GM20431 (cell line): ENCODE measurements at regions not wholly inside any gene's neighbourhood (a gene's known extent, or its start where the extent isn't known, plus 50 kb on each side); places are given as distances from the start of the nearest gene placed in this dataset.
"Not testable (repeated sequence)": the region's sequence is repeated elsewhere in the genome, so short reads cannot be mapped to it uniquely, and the experiment has no call there.

ENCODE experiments used
- in situ Hi-C: fragments of 300-500 bp; cut with MseI, MboI; formaldehyde crosslinking; loops from one replicate; pipeline ENCODE4 v1.15.0; 2020; ENCODE audit warnings: low sequenced_read_pairs; ENCODE audit not compliant: unreplicated experiment

DNA sequence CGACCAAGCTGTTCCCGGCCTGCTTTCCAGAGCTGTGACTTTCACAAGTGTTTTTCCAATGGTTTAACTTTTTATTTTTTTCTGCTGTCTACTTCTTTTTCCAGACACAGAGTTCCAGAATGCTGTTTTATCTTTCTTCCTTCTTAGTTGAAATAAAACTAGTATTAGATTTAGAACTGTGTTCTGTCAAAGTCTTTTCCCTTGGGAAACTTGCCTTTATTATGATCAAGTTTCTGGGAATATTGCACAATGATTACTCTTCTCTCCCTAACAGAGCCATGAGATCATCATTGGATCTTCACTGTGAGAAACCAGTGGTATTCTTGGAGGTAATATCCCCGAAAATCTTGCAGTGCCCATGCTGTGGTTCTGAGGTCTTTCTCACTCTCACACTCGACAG is 104.9 kb upstream of the KCND2 start:
- in situ Hi-C loops: no loop called here

DNA sequence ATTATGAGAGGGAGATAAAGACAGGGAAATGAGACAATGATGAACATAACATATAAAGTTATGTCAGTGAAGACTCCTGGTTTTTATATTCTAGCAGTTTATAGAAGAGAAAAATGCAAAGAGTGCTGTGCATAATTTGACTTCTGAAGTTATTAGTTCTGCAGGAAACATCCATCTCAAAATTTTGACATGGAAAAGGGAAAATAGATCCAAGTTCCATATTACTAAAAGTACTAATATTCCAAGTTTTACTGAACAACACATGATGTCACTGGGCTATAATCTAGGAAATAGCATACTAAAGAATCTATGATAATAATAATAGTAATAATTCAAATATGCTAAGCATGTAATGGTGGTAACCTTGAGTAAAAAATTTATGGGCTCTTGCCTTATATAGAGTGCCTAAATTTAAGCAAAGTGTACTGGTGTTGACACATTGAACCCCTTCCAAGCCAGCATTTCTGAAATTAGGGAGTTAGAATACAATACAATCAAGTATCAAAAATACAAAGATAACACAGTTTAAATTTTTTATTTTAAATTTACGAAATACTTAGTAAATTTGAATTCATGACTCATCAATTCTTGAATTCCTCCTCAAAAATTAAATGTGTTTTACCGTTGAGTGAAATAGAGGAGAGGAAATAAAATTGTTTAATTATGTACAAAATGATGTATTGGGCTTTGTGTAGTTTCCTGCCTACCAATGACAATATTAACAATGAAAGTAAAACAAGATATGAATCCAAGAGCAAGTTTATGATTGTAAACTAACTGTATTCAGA is 102.8 kb upstream of the KCND2 start:
- in situ Hi-C loops: no loop called here

DNA sequence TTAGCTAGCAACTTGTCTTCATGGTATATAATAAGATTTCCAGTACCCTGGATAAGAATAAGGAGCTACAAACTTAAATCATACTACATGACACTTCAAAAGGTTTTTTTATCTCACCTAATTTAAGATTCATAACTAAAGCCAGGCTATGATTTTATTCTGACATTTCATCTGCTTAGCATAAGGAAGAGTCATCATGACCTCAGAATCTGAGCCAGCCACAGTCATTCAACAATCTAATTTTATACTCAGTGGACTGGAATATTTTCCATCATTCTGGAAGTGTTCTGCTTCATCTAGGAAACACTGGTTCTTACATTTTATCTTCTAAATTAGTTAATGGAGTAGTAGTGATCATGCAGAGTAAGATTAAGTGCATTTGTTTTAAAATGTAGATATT is 102.1 kb upstream of the KCND2 start:
- in situ Hi-C loops: no loop called here

- in situ Hi-C loops: no loop called here
Observed at GRCh38 chr7:120171406-120171805, 101.6 kb upstream of the KCND2 start.

DNA sequence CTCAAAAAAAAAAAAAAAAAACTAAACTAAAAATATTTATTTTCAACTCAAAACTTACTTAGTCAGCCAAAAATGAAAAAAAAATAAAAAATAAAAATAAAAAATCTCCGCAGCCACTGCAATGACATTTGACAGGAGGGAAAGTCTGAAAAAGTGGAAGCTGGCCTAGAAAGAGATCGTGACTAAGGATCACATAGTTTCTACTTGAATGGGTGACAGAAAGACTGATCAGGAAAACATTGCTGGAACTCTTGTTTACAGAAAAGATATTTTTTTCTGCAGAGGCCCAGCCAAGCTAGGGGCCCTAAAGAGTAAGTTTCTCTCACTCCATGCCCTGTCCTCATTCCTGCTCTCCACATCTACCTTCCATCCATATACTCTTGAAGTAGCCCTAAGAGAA is 92.8 kb upstream of the KCND2 start:
- in situ Hi-C loops: no loop called here

DNA sequence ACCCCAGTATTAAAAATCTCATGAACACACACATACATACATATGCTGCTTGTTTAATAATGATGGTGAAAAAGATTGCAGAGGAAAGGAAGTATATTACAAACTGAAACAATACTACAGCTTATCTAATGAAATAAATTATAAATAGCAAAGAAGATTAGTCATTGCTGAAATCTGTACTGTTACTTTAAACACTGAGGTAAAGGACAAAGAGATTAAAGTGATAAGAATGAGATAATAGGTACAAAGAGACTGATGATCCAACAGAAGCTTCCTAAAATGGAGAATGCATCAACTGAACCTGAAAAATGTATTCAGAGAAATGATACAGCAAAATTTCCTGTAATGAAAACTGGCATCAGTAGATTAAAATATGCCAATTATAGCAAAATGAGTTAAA is 91.5 kb upstream of the KCND2 start:
- in situ Hi-C loops: no loop called here

DNA sequence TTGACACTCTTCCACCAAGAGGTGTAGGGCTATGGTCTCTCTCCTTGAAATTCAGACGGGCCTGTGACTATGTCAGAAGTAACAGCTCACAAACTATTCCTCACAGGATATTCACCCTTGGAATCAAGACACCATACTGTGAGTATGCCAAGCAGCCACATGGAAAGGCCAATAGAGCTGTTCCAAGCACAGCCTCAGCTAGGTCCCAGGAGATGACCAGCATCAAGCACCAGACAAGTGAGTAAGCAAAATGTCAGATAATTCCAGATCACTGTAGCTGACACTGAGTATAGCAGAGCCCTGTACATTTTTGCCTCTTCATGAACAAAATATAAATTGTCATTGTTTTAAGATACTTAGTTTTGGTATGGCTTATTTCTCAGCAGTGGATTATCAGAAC is 88.1 kb upstream of the KCND2 start:
- in situ Hi-C loops: no loop called here

- in situ Hi-C loops: no loop called here
Observed at GRCh38 chr7:120185940-120186682, 86.9 kb upstream of the KCND2 start.

DNA sequence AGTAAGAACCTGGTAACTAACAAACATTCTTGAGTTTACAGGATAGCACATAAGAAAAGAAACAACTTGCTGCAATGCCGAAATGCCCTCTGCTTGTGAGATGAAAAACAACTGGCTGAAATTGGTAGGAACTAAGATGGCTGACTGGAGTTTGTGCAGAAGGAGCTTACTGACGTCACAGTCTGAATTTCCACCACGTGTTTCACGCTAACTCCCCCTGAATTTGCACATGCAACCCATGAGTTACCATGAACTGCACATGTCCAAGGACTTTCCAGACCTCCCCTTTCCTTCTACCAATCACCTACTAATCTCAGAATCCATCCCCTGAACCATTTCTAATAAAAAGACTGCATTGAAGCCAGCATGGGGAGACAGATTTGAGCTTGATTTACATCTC is 86.3 kb upstream of the KCND2 start:
- in situ Hi-C loops: no loop called here

DNA sequence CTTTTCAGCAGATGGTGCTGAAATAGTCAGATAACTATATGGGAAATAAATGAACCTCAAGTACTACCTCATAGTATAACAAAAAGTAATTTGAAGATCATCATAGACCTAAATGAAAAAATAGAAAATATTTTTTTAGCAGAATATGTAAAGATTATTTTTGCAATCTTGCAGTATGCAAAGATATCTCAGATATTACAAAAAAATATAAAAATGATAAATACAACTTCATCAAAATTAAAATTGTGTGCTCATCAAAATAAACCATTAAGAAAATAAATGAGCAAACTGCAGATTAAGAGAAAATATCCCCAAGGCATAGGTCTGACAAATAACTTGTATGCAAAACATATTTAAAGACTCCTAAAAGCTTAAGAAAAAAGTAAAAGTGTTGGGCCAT is 83.4 kb upstream of the KCND2 start:
- in situ Hi-C loops: no loop called here

- in situ Hi-C loops: no loop called here
Observed at GRCh38 chr7:120190109-120190508, 82.9 kb upstream of the KCND2 start.

- in situ Hi-C loops: no loop called here
Observed at GRCh38 chr7:120190566-120190965, 82.4 kb upstream of the KCND2 start.

GRCh38 chr7:120191423-120191822 is 81.6 kb upstream of the KCND2 start:
- in situ Hi-C loops: not testable (repeated sequence)

DNA sequence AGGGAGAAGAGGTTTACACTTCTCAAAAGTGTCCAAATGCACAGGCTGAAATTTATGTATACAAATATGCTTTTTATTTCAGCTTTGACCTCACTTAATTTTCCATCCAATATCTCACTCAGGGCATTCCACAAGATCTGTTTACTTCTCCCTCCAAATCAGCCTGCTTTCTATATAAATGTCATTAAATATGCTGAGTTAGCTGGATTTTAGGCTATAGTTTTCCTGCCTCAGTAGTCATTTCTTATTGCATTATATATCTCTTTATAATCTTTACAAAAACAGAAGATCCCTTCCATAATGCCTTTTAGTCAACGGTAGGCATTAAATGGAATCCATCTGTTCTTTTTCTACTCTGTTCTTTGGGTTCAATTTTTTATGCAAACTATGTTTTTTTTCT is 71.7 kb upstream of the KCND2 start:
- in situ Hi-C loops: no loop called here

GRCh38 chr7:120205101-120205500 is 67.9 kb upstream of the KCND2 start:
- in situ Hi-C loops: no loop called here

DNA sequence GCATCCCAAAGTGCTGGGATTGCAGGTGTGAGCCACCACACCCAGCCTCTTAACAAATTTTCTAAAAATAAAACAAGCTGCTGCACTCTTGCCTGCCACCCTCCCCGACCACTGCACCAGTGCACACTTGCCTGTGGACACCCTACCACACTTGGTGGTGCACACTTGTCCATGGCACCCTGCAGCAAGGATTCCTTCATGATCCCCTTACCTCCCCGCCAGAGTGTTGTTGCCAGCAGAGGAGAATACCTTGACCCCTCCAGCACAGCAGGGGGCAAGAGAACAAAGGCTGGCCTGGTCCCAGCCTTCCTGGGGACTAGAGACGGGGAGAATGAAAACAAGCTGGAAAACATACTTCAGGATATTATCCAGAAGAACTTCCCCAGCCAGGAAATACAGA is 65.9 kb upstream of the KCND2 start:
- in situ Hi-C loops: no loop called here

GRCh38 chr7:120215654-120216053 is 57.3 kb upstream of the KCND2 start:
- in situ Hi-C loops: no loop called here

DNA sequence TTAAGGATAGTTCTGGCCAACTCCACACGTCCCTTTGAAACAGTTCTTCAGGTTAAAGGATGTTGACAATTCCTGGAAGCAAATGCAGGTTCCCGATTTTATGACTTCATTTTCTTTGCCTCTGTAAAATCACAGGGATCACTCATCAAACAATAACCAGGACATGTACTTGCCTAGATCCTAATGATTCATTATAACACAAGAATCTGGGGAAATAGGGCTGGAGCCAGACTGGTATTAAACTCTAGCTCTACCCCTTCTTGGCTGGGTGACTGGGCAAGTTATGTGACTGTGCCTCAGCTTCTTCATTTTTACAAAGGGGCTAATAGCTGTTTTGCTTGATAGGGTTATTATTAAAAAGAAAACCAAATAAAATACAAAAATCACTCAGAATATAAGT is 56.0 kb upstream of the KCND2 start:
- in situ Hi-C loops: no loop called here

DNA sequence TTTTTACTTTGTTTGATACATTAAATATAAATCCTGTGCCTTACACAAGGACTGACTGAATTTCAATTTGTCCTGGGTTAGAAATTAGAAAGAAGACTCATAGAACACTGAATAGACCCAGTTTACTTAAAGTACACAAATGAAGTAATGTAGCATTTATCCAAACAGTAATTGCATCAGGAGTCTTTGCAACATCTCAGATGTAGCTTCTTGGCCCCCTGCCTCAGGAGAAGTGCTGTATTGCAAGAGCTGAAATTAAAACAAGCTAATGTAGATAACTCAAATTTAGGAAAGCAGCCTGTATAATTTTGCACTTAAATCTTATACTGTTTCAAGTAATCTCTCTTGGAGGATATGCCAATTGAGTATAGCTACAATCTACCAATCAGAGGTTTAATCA is 54.3 kb upstream of the KCND2 start:
- in situ Hi-C loops: no loop called here

GRCh38 chr7:120221666-120222065 is 51.3 kb upstream of the KCND2 start:
- in situ Hi-C loops: no loop called here
